Neutrophil (primary cell): ENCODE measurements at regions not wholly inside any gene's neighbourhood (a gene's known extent, or its start where the extent isn't known, plus 50 kb on each side); places are given as distances from the start of the nearest gene placed in this dataset.

Experiments used
- H3K27ac ChIP-seq: fragments of 200-600 bp; sonication (generic); 2 replicates; pipeline ENCODE4 v1.5.1; 2016; ENCODE audit warnings: mild to moderate bottlenecking, moderate library complexity
- H3K27me3 ChIP-seq: fragments of 200-600 bp; sonication (generic); 2 replicates; pipeline ENCODE4 v1.6.0; 2016; ENCODE audit warnings: mild to moderate bottlenecking
- H3K36me3 ChIP-seq: fragments of 200-600 bp; sonication (generic); 2 replicates; pipeline ENCODE4 v1.5.1; 2017
- H3K4me1 ChIP-seq, 2 experiments: fragments of 200-600 bp in 1 of 2; sonication (generic) in 1 of 2; 1 replicate in 1 of 2; 2 replicates in 1 of 2; pipeline versions ENCODE4 v1.5.1 to v1.6.1; 2013 to 2016; ENCODE audit warnings: low read depth in 1 of 2, low read length in 1 of 2, mild to moderate bottlenecking in 1 of 2, moderate library complexity in 1 of 2; ENCODE audit not compliant: control insufficient read depth in 1 of 2, insufficient read depth in 1 of 2
- H3K4me3 ChIP-seq, 2 experiments: fragments of 200-600 bp in 1 of 2; sonication (generic) in 1 of 2; 1 replicate in 1 of 2; 2 replicates in 1 of 2; pipeline ENCODE4 v1.5.1; 2013 to 2016; ENCODE audit warnings: low read depth in 1 of 2, low read length in 1 of 2, mild to moderate bottlenecking in 1 of 2, moderate library complexity in 1 of 2
- H3K9me3 ChIP-seq: fragments of 200-600 bp; sonication (generic); 2 replicates; pipeline ENCODE4 v1.5.1; 2016
- TF ChIP-seq, protein P1 (sequence below): fragments of 200-600 bp; sonication (generic); IDR thresholded peaks from 2 replicates; pipeline ENCODE4 v1.5.1; 2016; ENCODE audit warnings: antibody characterized with exemption

DNA sequence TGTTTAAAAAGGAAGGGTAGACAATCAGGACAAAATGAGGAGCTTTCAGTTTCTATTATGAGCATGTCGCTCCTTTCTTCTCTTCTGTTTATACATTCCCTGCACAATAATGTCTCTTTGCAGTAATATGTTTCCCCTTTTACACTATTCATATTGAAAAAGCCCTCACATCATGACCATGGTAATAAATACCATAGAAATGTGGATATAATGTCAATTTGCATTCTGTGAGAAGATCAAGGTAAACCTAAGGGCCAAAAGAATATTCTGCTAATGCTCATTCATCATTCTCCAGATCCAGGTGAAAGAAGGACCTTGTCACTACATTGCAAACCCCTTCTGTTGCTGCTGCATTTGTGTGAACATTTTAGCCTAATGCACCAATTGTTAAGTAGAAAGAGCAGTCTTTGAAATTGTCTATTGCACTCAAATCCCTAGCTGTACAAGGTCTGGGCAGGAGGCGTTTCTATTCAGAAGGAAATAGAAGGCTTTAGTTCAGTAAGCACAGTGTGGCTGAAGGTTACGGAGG lies 117.6 kb upstream of the SOX21 start:
- Histone ChIP-seq H3K36me3 (no peaks in the 10 kb centered on the region), H3K27me3 (no peaks in the 10 kb centered on the region), H3K27ac (no peak overlapping the region), H3K4me1 (no peaks in the 10 kb centered on the region), H3K9me3 (no peaks in the 10 kb centered on the region), H3K4me3 (no peak overlapping the region)
- TF ChIP-seq, protein P1, sequence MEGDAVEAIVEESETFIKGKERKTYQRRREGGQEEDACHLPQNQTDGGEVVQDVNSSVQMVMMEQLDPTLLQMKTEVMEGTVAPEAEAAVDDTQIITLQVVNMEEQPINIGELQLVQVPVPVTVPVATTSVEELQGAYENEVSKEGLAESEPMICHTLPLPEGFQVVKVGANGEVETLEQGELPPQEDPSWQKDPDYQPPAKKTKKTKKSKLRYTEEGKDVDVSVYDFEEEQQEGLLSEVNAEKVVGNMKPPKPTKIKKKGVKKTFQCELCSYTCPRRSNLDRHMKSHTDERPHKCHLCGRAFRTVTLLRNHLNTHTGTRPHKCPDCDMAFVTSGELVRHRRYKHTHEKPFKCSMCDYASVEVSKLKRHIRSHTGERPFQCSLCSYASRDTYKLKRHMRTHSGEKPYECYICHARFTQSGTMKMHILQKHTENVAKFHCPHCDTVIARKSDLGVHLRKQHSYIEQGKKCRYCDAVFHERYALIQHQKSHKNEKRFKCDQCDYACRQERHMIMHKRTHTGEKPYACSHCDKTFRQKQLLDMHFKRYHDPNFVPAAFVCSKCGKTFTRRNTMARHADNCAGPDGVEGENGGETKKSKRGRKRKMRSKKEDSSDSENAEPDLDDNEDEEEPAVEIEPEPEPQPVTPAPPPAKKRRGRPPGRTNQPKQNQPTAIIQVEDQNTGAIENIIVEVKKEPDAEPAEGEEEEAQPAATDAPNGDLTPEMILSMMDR, result no peak

DNA sequence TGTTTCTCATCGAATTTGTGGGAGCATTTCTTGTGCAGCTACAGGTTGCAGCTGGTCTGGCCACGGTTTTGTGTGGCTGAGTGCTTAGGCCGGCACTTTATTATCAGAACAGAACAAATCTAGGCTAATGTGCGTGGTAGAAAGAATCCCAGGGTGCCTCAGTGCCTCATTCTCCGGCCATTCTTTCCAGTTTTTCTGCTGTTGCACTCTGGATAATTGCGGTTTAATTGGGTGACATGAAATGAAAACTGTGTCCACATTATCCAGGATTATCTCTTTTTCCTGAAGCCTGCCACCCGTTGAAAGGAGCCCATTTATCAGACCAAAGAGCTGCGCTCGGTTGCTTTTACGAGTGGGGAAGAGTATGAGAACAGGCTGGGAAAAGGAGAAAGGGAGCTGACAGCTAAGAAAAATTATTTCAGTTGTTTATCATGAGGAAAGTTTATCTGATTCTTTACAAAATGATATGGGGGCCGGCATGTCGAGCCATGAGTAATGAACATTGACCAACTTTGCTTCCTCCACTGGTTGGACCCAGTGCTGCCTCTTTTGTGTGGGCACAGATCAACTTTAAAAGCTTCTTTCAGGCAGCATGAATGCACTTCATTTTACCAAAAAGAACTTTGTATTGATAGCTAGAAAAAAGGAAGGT lies 117.0 kb upstream of the SOX21 start:
- Histone ChIP-seq H3K4me1 (no peaks in the 10 kb centered on the region), H3K36me3 (no peaks in the 10 kb centered on the region), H3K27me3 (no peaks in the 10 kb centered on the region), H3K27ac (no peak overlapping the region), H3K4me3 (no peak overlapping the region), H3K9me3 (no peaks in the 10 kb centered on the region)
- TF ChIP-seq, protein P1, result no peak

DNA sequence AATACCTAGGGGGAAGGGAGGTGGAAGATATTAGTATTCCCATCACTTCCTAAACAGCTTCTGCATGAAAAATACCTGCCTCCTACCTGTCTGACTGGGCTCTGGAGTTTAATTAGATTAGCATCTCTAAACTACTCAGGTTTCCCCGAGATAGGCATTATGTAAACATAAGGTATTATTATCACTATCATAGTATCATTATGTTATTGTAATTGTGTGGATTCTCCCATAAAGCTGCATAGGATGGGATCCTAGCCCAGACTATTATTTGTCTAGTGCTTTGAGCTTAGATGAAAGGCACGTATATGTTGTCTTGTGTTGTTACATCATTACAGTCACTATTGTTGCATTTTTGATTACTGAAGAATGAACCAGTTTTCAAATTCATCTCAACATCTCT lies 115.2 kb upstream of the SOX21 start:
- H3K4me3 ChIP-seq, result no peak overlapping the region
- TF ChIP-seq, protein P1, result no peak

DNA sequence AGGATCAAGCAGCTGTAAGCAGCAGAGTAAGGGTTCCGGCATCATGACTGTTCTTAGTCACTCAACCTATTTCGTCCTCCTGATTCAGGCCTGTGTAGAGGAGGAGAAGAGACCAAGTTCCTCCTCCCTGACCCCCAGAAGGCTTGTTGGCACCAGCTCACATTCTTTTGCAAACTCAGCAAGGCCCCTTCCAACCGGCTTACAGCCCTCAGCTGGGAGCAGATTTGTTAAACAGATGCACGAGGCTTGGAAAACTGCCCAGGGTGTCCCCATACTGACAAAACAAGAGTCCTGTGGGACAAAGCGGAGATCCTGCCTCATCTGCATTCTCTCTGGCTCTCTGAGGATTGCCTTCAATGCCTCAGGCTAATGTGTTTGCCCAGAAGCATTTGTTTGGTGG lies 113.2 kb upstream of the SOX21 start:
- Histone ChIP-seq H3K4me1 (no peaks in the 10 kb centered on the region), H3K9me3 (no peaks in the 10 kb centered on the region)
- TF ChIP-seq, protein P1, result no peak

More for the DNA sequence above, 115.2 kb upstream of the SOX21 start:
- H3K9me3 ChIP-seq, result no peaks in the 10 kb centered on the region
- no peaks in the 10 kb centered on the region for H3K36me3 ChIP-seq
- no peaks in the 10 kb centered on the region for H3K27me3 ChIP-seq
- no peak overlapping the region for H3K27ac ChIP-seq
- no peaks in the 10 kb centered on the region for H3K4me1 ChIP-seq

DNA sequence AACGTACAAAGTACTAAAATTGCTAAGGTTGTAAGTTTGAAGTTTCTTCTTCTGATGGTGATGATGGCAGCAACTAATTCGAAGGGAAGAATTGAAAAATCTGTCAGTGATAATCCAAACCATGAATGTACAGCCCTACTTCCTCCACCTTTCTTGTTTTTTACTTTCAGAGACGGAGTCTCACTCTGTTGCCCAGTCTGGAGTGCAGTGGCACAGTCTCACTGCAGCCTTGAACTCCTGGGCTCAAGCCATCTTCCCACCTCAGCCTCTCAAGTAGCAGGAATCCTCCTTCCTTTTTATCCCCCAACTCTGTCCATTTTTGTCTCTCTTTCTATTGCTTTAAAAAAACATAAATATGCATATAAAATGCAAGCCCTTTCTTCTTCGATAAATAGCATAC lies 112.3 kb upstream of the SOX21 start:
- Histone ChIP-seq H3K4me3 (no peak overlapping the region), H3K4me1 (no peaks in the 10 kb centered on the region)

More for the DNA sequence above, 113.2 kb upstream of the SOX21 start:
- H3K36me3 ChIP-seq, result no peaks in the 10 kb centered on the region
- no peak overlapping the region for H3K4me3 ChIP-seq
- H3K27me3 ChIP-seq, result no peaks in the 10 kb centered on the region
- H3K27ac ChIP-seq, result no peak overlapping the region

More for the DNA sequence above, 112.3 kb upstream of the SOX21 start:
- H3K36me3 ChIP-seq, result no peaks in the 10 kb centered on the region
- H3K27ac ChIP-seq, result no peak overlapping the region
- TF ChIP-seq, protein P1, result no peak
- no peaks in the 10 kb centered on the region for H3K27me3 ChIP-seq
- H3K9me3 ChIP-seq, result no peaks in the 10 kb centered on the region
